AG20443 (cell line): ENCODE measurements at regions not wholly inside any gene's neighbourhood (a gene's known extent, or its start where the extent isn't known, plus 50 kb on each side); places are given as distances from the start of the nearest gene placed in this dataset.
"Not testable (repeated sequence)": the region's sequence is repeated elsewhere in the genome, so short reads cannot be mapped to it uniquely, and the experiment has no call there.

Source experiments
- DNase-seq: peaks from one replicate; pipeline ENCODE4 v3.0.0; 2012; ENCODE audit warnings: low spot score, mixed read lengths

- DNase-seq, result not testable (repeated sequence)
Measured at GRCh38 chr2:139410147-139410832, 630.1 kb upstream of the NXPH2 start.

- DNase-seq, result no peak
Measured at GRCh38 chr2:139409212-139409611, 629.0 kb upstream of the NXPH2 start.

- DNase-seq, result no peak
Measured at GRCh38 chr2:139403948-139404347, 623.8 kb upstream of the NXPH2 start.

- no peak for DNase-seq
Measured at GRCh38 chr2:139394801-139395200, 614.6 kb upstream of the NXPH2 start.

- no peak for DNase-seq
Measured at GRCh38 chr2:139389391-139389790, 609.2 kb upstream of the NXPH2 start.

- no peak for DNase-seq
Measured at GRCh38 chr2:139386401-139386800, 606.2 kb upstream of the NXPH2 start.

GRCh38 chr2:139383532-139383931 is 603.3 kb upstream of the NXPH2 start:
- DNase-seq, result no peak

- no peak for DNase-seq
Measured at GRCh38 chr2:139380051-139380450, 599.9 kb upstream of the NXPH2 start.

- DNase-seq, result no peak
Measured at GRCh38 chr2:139378373-139378772, 598.2 kb upstream of the NXPH2 start.

- DNase-seq, result no peak
Measured at GRCh38 chr2:139374296-139374850, 594.2 kb upstream of the NXPH2 start.

- DNase-seq, result no peak
Measured at GRCh38 chr2:139369423-139370409, 589.5 kb upstream of the NXPH2 start.

GRCh38 chr2:139367416-139367815 is 587.2 kb upstream of the NXPH2 start:
- DNase-seq, result no peak

- no peak for DNase-seq
Measured at GRCh38 chr2:139366681-139367080, 586.5 kb upstream of the NXPH2 start.

GRCh38 chr2:139365189-139365588 is 585.0 kb upstream of the NXPH2 start:
- no peak for DNase-seq

GRCh38 chr2:139360654-139361053 is 580.5 kb upstream of the NXPH2 start:
- DNase-seq, result no peak

- no peak for DNase-seq
Measured at GRCh38 chr2:139359818-139360217, 579.6 kb upstream of the NXPH2 start.

- no peak for DNase-seq
Measured at GRCh38 chr2:139357972-139358371, 577.8 kb upstream of the NXPH2 start.

GRCh38 chr2:139354518-139354917 is 574.3 kb upstream of the NXPH2 start:
- DNase-seq, result no peak

GRCh38 chr2:139353874-139354273 is 573.7 kb upstream of the NXPH2 start:
- no peak for DNase-seq

- DNase-seq, result no peak
Measured at GRCh38 chr2:139317259-139317658, 537.1 kb upstream of the NXPH2 start.

- DNase-seq, result no peak
Measured at GRCh38 chr2:139314059-139314458, 533.9 kb upstream of the NXPH2 start.

- no peak for DNase-seq
Measured at GRCh38 chr2:139296672-139297209, 516.6 kb upstream of the NXPH2 start.
